ENCODE measurements at regions not wholly inside any gene's neighbourhood (a gene's known extent, or its start where the extent isn't known, plus 50 kb on each side); places are given as distances from the start of the nearest gene placed in this dataset.
"Not testable (repeated sequence)": the region's sequence is repeated elsewhere in the genome, so short reads cannot be mapped to it uniquely, and the experiment has no call there.

GRCh38 chr3:26845194-26845593 lies 222.6 kb downstream of the LRRC3B start:
- H3K9me3 ChIP-seq (ENCODE audit: control insufficient read depth in 1 of 2, low read length in 2 of 2): peaks cover 2 to 16% of the 10 kb centered on the region in 2 donors

DNA sequence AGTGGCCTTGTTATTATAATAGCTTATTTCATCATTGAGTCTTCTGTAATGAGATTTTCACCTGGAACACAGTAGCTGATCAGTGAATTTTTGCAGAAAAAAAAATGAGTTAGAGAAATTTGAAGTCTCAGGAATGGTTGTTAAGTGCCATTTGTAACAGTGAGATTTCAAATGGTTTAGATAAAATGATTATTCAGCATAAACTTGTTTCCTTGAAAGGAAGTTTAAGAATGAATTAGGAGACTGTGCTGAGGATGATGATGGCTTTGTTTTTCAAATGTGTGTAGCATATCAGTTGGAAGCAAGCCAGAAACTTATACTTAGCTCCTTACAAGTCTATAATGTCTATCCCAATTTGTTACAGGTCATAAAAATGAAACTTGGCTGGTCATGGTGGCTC lies 225.1 kb downstream of the LRRC3B start:
- Histone ChIP-seq H3K9me3 (ENCODE audit: control insufficient read depth in 1 of 2, low read length in 2 of 2) (peaks cover 0 to 13% of the 10 kb centered on the region in 2 donors), H3K4me1 (ENCODE audit: control insufficient read depth in 1 of 2, insufficient read depth in 2 of 2, low read length in 2 of 2) (no peaks in the 10 kb centered on the region), H3K4me3 (ENCODE audit: low read depth in 1 of 2, low read length in 2 of 2) (no peak overlapping the region), H3K36me3 (ENCODE audit: control insufficient read depth in 1 of 2, insufficient read depth in 2 of 2, low read length in 2 of 2) (no peaks in the 10 kb centered on the region), H3K27ac (ENCODE audit: low read depth, low read length) (no peak overlapping the region), H3K9ac (ENCODE audit: low read depth in 1 of 2, low read length in 2 of 2) (no peak overlapping the region), H3K27me3 (ENCODE audit: control insufficient read depth in 1 of 2, insufficient read depth in 2 of 2, low read length in 2 of 2) (no peaks in the 10 kb centered on the region)

More at GRCh38 chr3:26845194-26845593, 222.6 kb downstream of the LRRC3B start:
- Histone ChIP-seq H3K27ac (ENCODE audit: low read depth, low read length) (no peak overlapping the region), H3K4me3 (ENCODE audit: low read depth in 1 of 2, low read length in 2 of 2) (no peak overlapping the region), H3K36me3 (ENCODE audit: control insufficient read depth in 1 of 2, insufficient read depth in 2 of 2, low read length in 2 of 2) (no peaks in the 10 kb centered on the region), H3K27me3 (ENCODE audit: control insufficient read depth in 1 of 2, insufficient read depth in 2 of 2, low read length in 2 of 2) (no peaks in the 10 kb centered on the region), H3K9ac (ENCODE audit: low read depth in 1 of 2, low read length in 2 of 2) (no peak overlapping the region), H3K4me1 (ENCODE audit: control insufficient read depth in 1 of 2, insufficient read depth in 2 of 2, low read length in 2 of 2) (no peaks in the 10 kb centered on the region)

DNA sequence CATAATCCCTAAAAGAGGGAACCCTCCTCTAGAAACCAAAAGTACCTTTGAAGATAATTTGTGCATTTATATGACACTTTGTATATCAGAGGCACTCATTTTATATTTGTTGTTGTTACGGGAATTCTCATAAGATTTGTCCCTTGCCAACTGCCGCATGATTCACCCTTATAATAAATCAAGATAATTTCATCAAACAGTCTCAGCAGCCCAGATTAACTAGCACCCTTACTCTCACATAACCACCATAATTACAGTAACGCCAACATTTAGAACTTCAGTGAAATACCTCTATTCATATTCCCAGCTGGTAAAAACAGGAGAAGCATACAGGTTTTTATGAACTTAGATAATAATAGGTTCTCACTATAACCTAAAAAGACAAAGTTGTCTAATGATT lies 271.9 kb downstream of the LRRC3B start:
- Histone ChIP-seq H3K27me3 (ENCODE audit: control insufficient read depth in 1 of 2, insufficient read depth in 2 of 2, low read length in 2 of 2) (no peaks in the 10 kb centered on the region), H3K27ac (ENCODE audit: low read depth, low read length) (no peak overlapping the region), H3K36me3 (ENCODE audit: control insufficient read depth in 1 of 2, insufficient read depth in 2 of 2, low read length in 2 of 2) (no peaks in the 10 kb centered on the region), H3K9ac (ENCODE audit: low read depth in 1 of 2, low read length in 2 of 2) (no peak overlapping the region), H3K9me3 (ENCODE audit: control insufficient read depth in 1 of 2, low read length in 2 of 2) (peaks cover 0 to 5% of the 10 kb centered on the region in 2 donors), H3K4me3 (ENCODE audit: low read depth in 1 of 2, low read length in 2 of 2) (no peak overlapping the region), H3K4me1 (ENCODE audit: control insufficient read depth in 1 of 2, insufficient read depth in 2 of 2, low read length in 2 of 2) (no peaks in the 10 kb centered on the region)

GRCh38 chr3:26915208-26915607 lies 292.6 kb downstream of the LRRC3B start:
- Histone ChIP-seq H3K4me1 (ENCODE audit: control insufficient read depth in 1 of 2, insufficient read depth in 2 of 2, low read length in 2 of 2) (no peaks in the 10 kb centered on the region), H3K9ac (ENCODE audit: low read depth in 1 of 2, low read length in 2 of 2) (no peak overlapping the region), H3K4me3 (ENCODE audit: low read depth in 1 of 2, low read length in 2 of 2) (no peak overlapping the region), H3K27ac (ENCODE audit: low read depth, low read length) (no peak overlapping the region), H3K9me3 (ENCODE audit: control insufficient read depth in 1 of 2, low read length in 2 of 2) (peaks cover 3% of the 10 kb centered on the region in 2 donors), H3K27me3 (ENCODE audit: control insufficient read depth in 1 of 2, insufficient read depth in 2 of 2, low read length in 2 of 2) (no peaks in the 10 kb centered on the region), H3K36me3 (ENCODE audit: control insufficient read depth in 1 of 2, insufficient read depth in 2 of 2, low read length in 2 of 2) (no peaks in the 10 kb centered on the region)

DNA sequence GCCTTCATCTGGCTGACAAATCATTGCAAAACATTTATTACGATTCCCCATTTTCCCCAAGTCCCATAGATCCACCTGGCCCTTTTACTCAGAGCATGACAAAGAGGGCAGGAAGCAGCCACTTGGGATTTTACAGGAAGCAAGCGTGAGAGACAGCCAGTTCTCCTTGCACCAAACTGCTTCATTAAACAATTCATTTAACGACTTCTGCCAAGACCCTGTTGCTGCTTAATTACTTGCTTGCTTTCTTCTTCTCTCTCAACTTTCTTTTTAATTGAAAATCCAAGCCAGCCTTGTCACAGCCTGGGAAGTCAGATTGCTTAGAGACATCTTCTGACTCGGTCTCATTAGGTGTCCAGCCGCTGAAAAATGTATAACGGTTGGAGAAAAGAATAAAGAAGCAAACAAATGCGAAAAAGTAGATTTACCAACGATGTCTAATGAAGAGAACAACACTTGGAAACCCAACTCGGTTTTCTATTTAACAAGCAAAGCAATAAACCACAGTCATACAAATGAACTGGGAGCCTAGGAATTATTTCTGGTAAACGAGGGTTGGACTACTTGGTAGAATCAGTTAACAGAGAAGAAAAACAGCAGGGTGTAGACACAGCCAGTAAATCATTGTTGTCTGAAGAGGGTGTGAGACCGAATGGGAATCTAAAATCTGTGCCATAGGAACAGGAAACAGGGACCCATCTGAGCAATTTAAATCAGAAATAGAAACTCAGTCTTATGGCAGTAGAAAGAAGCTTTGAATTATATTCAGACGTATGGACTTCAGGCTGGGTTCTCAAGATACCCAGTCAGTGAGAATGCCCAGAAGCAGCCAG lies 298.3 kb downstream of the LRRC3B start:
- Histone ChIP-seq H3K4me1 (ENCODE audit: control insufficient read depth in 1 of 2, insufficient read depth in 2 of 2, low read length in 2 of 2) (no peaks in the 10 kb centered on the region), H3K36me3 (ENCODE audit: control insufficient read depth in 1 of 2, insufficient read depth in 2 of 2, low read length in 2 of 2) (no peaks in the 10 kb centered on the region), H3K27me3 (ENCODE audit: control insufficient read depth in 1 of 2, insufficient read depth in 2 of 2, low read length in 2 of 2) (no peaks in the 10 kb centered on the region), H3K27ac (ENCODE audit: low read depth, low read length) (no peak overlapping the region), H3K9me3 (ENCODE audit: control insufficient read depth in 1 of 2, low read length in 2 of 2) (peaks cover 6 to 8% of the 10 kb centered on the region in 2 donors), H3K4me3 (ENCODE audit: low read depth in 1 of 2, low read length in 2 of 2) (peak overlapping the region in 1 of 2 donors; percentile 3), H3K9ac (ENCODE audit: low read depth in 1 of 2, low read length in 2 of 2) (no peak overlapping the region)

GRCh38 chr3:26931896-26932295 lies 309.3 kb downstream of the LRRC3B start:
- Histone ChIP-seq H3K9ac (ENCODE audit: low read depth in 1 of 2, low read length in 2 of 2) (no peak overlapping the region), H3K27me3 (ENCODE audit: control insufficient read depth in 1 of 2, insufficient read depth in 2 of 2, low read length in 2 of 2) (no peaks in the 10 kb centered on the region), H3K4me3 (ENCODE audit: low read depth in 1 of 2, low read length in 2 of 2) (no peak overlapping the region), H3K27ac (ENCODE audit: low read depth, low read length) (no peak overlapping the region), H3K4me1 (ENCODE audit: control insufficient read depth in 1 of 2, insufficient read depth in 2 of 2, low read length in 2 of 2) (no peaks in the 10 kb centered on the region), H3K9me3 (ENCODE audit: control insufficient read depth in 1 of 2, low read length in 2 of 2) (peaks cover 0 to 10% of the 10 kb centered on the region in 2 donors), H3K36me3 (ENCODE audit: control insufficient read depth in 1 of 2, insufficient read depth in 2 of 2, low read length in 2 of 2) (no peaks in the 10 kb centered on the region)

- no peaks in the 10 kb centered on the region for H3K36me3 ChIP-seq (ENCODE audit: control insufficient read depth in 1 of 2, insufficient read depth in 2 of 2, low read length in 2 of 2)
- H3K9me3 ChIP-seq (ENCODE audit: control insufficient read depth in 1 of 2, low read length in 2 of 2): peaks cover 0 to 10% of the 10 kb centered on the region in 2 donors
- no peak overlapping the region for H3K27ac ChIP-seq (ENCODE audit: low read depth, low read length)
- H3K4me3 ChIP-seq (ENCODE audit: low read depth in 1 of 2, low read length in 2 of 2): no peak overlapping the region
- no peaks in the 10 kb centered on the region for H3K27me3 ChIP-seq (ENCODE audit: control insufficient read depth in 1 of 2, insufficient read depth in 2 of 2, low read length in 2 of 2)
- H3K4me1 ChIP-seq (ENCODE audit: control insufficient read depth in 1 of 2, insufficient read depth in 2 of 2, low read length in 2 of 2): no peaks in the 10 kb centered on the region
- no peak overlapping the region for H3K9ac ChIP-seq (ENCODE audit: low read depth in 1 of 2, low read length in 2 of 2)
Observed at GRCh38 chr3:26932752-26933151, 310.2 kb downstream of the LRRC3B start.

DNA sequence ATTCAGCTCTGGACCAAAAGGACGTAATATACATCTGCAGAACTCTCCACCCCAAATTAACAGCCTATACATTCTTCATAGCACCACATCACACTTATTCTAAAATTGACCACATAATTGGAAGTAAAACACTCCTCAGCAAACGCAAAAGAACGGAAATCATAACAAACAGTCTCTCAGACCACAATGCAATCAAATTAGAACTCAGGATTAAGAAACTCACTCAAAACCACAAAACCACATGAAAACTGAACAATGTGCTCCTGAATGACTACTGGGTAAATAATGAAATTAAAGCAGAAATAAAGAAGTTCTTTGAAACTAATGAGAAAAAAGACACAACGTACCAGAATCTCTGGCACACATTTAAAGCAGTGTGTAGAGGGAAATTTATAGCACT lies 322.9 kb downstream of the LRRC3B start:
- not testable (repeated sequence) for H3K4me3 ChIP-seq (ENCODE audit: low read depth in 1 of 2, low read length in 2 of 2); H3K4me1 ChIP-seq (ENCODE audit: control insufficient read depth in 1 of 2, insufficient read depth in 2 of 2, low read length in 2 of 2); H3K36me3 ChIP-seq (ENCODE audit: control insufficient read depth in 1 of 2, insufficient read depth in 2 of 2, low read length in 2 of 2); H3K27me3 ChIP-seq (ENCODE audit: control insufficient read depth in 1 of 2, insufficient read depth in 2 of 2, low read length in 2 of 2); H3K9ac ChIP-seq (ENCODE audit: low read depth in 1 of 2, low read length in 2 of 2); H3K27ac ChIP-seq (ENCODE audit: low read depth, low read length)
- H3K9me3 ChIP-seq (ENCODE audit: control insufficient read depth in 1 of 2, low read length in 2 of 2): peaks cover 5 to 16% of the 10 kb centered on the region in 2 donors

GRCh38 chr3:26960382-26960781 lies 337.8 kb downstream of the LRRC3B start:
- no peaks in the 10 kb centered on the region for H3K4me1 ChIP-seq (ENCODE audit: control insufficient read depth in 1 of 2, insufficient read depth in 2 of 2, low read length in 2 of 2)
- no peak overlapping the region for H3K27ac ChIP-seq (ENCODE audit: low read depth, low read length)

DNA sequence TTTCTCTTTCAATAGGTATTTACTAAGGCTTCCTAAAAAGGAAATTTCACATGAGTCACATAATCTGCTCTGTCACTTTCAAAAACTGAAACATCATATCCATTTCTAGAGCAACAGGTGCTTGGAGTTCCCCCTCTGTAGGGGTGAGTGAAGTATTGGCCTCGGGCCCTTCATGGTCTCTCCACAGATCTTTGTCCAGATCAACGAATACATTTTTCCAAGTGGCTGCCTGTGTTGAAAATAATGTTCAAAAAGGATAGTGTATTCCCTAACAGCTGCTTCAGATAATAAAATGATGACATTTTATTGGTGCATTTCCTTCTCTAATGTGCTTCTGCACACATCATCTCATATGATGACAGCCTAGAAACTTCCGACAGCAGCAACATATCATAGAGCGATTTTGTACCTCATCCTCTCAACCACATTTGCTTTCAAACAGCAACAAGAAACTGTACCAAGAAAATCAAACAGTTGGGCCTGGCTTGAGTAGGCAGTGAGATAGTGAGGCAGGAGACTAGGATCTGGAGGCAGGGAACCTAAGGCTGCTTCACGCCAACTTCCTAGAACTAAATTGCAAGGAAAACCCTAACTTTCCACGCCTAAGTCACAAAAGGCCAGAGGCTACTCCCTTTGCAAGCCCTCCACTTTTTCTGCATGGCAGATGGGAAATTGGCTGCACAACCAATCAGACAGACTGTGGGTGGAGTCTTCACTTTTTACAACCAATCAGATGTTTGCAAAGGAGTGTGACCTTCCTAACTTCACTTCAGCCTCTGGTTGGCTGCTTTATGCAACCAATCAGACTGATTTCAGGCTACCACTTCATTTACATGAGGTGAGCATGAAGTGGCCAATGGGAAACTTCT lies 340.2 kb downstream of the LRRC3B start:
- H3K27me3 ChIP-seq (ENCODE audit: control insufficient read depth in 1 of 2, insufficient read depth in 2 of 2, low read length in 2 of 2): no peaks in the 10 kb centered on the region
- H3K27ac ChIP-seq (ENCODE audit: low read depth, low read length): no peak overlapping the region
- no peak overlapping the region for H3K4me3 ChIP-seq (ENCODE audit: low read depth in 1 of 2, low read length in 2 of 2)
- H3K9ac ChIP-seq (ENCODE audit: low read depth in 1 of 2, low read length in 2 of 2): no peak overlapping the region
- no peaks in the 10 kb centered on the region for H3K4me1 ChIP-seq (ENCODE audit: control insufficient read depth in 1 of 2, insufficient read depth in 2 of 2, low read length in 2 of 2)
- no peaks in the 10 kb centered on the region for H3K36me3 ChIP-seq (ENCODE audit: control insufficient read depth in 1 of 2, insufficient read depth in 2 of 2, low read length in 2 of 2)
- H3K9me3 ChIP-seq (ENCODE audit: control insufficient read depth in 1 of 2, low read length in 2 of 2): peaks cover 0 to 11% of the 10 kb centered on the region in 2 donors

More at GRCh38 chr3:26960382-26960781, 337.8 kb downstream of the LRRC3B start:
- no peak overlapping the region for H3K9ac ChIP-seq (ENCODE audit: low read depth in 1 of 2, low read length in 2 of 2)
- no peaks in the 10 kb centered on the region for H3K36me3 ChIP-seq (ENCODE audit: control insufficient read depth in 1 of 2, insufficient read depth in 2 of 2, low read length in 2 of 2)
- H3K4me3 ChIP-seq (ENCODE audit: low read depth in 1 of 2, low read length in 2 of 2): no peak overlapping the region
- H3K9me3 ChIP-seq (ENCODE audit: control insufficient read depth in 1 of 2, low read length in 2 of 2): peaks cover 0 to 8% of the 10 kb centered on the region in 2 donors
- H3K27me3 ChIP-seq (ENCODE audit: control insufficient read depth in 1 of 2, insufficient read depth in 2 of 2, low read length in 2 of 2): no peaks in the 10 kb centered on the region

Data from duodenal mucosa (tissue), 2 donors.